ENCODE measurements at regions not wholly inside any gene's neighbourhood (a gene's known extent, or its start where the extent isn't known, plus 50 kb on each side); places are given as distances from the start of the nearest gene placed in this dataset.

- TF ChIP-seq PBX3 (IDR thresholded peaks at IDR 0.05; ENCODE audit: insufficient replicate concordance, low read depth, low read length) (no peak), TAF1 (IDR thresholded peaks at IDR 0.05; ENCODE audit: borderline replicate concordance, low read depth, low read length) (no peak), RELB (IDR thresholded peaks at IDR 0.05; ENCODE audit: low read depth) (no peak), RBBP5 (conservative IDR thresholded peaks at IDR 0.05) (no peak)
These were observed 185.0 kb upstream of the ANKRD28 start for GRCh38 chr3:15982667-15983196.

All from GM12878 (cell line).